HG03558 (cell line): ENCODE measurements at regions not wholly inside any gene's neighbourhood (a gene's known extent, or its start where the extent isn't known, plus 50 kb on each side); places are given as distances from the start of the nearest gene placed in this dataset.
"Not testable (repeated sequence)": the region's sequence is repeated elsewhere in the genome, so short reads cannot be mapped to it uniquely, and the experiment has no call there.

Experiments used
- ATAC-seq: cut with Tn5 transposase; IDR thresholded peaks from one replicate; pipeline ENCODE4 v1.9.1; 2021; ENCODE audit warnings: moderate number of reproducible peaks; ENCODE audit not compliant: unreplicated experiment; ENCODE audit errors: extremely low read depth

DNA sequence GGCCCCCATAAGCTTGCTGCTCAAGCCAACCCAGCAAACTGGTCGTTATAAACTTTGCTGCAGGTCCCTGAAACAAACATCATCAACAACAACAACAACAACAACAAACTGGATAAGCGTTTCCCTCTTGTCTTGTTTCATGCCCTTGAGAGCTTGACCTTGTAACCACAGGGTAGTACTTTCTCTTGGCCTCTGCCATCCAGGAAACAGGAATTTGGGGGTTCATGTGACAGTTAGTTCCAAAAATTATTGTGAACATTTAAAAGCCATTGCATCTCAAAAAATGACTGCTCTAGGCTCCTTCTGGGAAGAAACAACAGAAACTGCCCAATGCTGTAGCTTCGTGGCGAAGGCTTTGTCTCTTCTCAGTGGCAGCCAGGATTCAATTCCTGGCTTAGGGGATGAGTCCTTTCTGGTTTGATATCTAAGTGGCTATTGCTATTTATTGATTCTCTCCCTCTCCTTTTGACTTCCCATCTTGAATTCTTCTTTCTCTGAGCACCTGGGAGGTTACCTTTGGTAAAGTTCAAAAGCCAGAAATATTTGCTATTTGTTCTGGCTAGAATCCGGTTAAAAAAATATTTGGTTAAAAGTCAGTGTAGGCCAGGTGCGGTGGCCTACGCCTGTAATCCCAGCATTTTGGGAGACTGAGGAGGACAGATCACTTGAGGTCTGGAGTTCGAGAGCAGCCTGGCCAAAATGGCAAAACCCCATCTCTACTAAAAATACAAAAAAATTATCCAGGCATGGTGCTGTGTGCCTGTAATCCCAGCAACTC lies 52.0 kb upstream of the CPM start:
- ATAC-seq, result no peak

GRCh38 chr12:68997526-68997925 lies 64.6 kb upstream of the CPM start:
- ATAC-seq, result not testable (repeated sequence)

DNA sequence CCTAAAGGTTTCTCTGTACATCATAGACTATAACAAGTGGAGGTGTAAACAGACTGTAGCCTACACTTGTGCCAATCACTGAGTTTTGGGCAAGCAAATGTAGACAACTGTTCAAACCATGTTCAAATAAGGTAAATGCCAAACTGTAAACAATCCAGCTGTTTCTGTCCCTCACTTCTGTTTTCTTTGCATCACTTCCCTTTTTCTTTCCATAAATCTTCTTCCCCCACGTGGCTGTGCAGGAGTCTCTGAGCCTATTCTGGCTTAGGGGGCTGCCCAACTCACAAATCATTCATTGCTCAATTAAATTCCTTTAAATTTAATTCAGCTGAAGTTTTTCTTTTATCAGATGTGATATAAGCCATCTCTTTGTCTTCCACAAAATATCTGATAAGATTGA lies 65.1 kb upstream of the CPM start:
- no peak for ATAC-seq

- ATAC-seq, result no peak
These were observed 67.1 kb upstream of the CPM start for GRCh38 chr12:69000074-69000473.

DNA sequence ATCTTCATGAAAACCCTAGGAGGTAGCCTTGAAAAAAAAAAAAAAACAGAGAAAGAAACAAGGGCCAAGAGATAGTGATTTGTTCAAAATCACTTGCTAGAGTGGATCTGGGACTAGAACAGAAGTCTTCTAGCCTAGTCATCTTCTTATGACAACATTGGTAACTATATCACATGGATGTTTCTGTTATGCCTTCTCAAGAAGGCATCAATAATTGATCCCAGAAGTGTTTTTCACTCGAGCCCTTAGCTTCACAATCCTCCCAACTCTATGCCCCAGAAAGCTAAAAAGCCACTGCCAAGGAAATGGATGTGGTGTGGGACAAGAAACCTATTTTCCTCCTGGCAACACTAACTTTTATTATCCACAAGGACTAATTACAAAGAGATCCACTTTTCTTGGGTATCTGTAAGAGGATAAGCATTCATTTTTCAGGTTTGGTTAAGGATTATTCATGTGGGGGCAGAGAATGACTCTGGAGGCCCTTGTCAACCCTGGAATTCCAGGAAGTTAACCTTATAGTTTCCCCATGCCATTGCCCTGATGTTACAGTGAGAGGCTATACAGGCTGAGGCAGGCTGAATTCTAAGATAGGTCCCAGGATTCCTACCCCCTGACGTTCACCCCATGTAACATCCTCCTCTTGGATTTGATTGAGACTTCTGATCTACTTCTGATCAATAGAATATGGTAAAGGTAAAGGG lies 67.7 kb upstream of the CPM start:
- no peak for ATAC-seq

- ATAC-seq, result no peak
These were observed 68.3 kb upstream of the CPM start for GRCh38 chr12:69001251-69001650.

DNA sequence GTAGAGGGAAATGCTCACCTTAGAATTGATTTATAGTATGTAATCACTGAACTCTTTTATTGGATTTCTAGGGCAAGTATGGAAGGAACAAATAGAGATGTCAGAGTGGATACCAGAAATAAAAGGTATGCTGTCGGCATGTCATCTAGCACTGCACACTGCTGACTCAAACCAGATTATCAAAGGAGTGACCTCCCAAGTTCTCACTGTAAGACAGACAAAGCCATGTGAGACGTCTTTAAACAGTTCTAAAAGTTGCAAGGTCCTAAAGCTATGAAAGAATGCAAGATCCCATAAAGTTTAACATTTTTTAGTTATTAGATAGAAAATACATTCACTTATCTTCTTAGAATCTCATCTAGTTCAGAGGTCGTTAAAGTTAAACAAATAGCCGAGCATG lies 70.0 kb upstream of the CPM start:
- no peak for ATAC-seq

DNA sequence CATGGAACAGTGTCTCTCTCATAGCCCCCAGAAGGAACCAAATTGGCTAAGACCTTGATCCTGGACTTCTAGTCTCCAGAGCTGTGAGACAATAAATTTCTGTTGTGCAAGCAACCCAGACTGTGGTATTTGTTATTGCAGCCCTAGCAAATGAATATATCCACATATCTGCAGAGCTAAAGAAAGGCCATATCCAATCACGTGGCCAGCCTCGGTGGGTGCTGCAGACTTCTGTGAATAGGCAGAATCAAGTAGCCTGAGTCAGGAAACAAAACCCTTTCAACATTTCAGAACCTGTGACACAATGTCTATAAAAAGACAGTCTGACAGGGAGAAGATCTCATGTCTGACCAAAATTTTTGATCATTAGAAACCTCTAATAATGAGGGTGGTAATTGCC lies 71.0 kb upstream of the CPM start:
- no peak for ATAC-seq

DNA sequence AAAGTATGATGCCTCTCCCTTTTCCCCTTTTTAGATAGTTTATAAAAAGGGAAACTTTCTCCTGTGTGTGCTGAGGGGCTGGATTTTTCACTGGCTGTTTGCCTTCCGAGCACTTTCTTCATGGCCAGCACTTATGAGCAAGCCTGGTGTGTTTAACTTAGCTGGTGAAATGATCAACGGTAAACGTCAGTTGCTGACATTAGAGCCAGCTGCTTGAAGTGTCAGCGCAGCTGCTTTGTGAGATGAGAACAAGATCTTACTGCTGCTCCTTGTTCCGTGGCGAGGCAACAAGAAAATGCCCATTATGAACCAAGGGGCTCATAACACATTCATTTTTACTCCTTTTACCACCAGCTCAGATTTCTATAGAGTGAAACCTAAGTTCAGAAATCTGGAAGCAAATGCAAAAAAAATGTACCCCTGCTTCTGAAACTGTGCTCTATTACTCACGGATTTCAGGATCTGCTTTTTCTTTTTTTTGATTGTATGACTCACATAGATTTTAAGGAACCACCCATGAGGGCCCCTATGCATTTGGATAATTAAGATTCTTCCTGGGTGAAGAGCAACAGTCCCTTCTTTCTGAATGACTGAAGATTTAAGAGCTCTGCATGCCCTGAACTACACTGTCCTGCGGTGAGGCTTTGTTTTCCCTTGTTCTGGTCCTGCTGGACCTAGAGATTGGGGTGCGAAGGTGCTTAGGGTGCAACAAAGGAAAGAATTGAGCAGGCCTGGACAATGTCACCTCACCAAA lies 74.3 kb upstream of the CPM start:
- no peak for ATAC-seq

DNA sequence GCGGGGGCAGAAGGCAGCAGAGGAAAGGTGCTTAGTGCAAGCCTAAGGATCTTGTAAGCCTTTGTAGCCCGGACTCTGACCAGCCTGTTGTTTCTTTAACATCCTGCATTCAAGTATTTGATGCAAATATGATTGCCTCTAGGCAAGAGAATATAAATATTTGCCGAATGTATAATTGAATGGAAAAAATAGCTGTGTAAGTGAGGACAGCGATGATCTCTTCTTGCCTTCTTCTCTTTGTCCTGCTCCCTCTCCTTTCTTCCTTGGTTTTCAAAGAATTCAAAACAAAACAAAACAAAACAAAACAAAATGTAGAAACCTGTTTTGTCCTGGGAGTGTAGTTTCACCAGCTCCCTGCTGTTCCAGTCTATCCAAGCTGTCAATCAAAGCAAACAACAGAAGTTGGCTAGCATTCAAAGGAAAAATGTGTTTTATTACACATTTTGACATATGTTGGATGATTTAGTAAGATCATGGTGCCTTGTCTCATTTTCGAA lies 74.9 kb upstream of the CPM start:
- ATAC-seq, result no peak

DNA sequence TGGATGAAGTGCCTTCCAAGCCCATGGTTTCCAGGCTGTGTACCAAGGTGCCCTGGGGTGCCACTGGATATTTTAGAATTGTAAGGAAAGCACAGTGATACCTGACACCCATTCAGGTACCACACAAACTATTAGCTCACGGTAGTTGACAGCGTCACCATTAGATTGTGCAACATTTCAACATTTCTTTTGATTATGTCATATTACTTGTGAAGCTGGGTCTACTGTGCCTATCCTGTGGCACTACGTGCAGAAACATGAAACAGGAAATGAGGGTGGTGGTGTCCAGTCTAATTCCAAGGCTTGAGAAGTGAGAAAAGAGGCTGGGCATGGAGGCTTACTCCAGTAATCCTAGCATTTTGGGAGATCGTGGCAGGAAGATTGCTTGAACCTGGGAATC lies 75.5 kb upstream of the CPM start:
- no peak for ATAC-seq

DNA sequence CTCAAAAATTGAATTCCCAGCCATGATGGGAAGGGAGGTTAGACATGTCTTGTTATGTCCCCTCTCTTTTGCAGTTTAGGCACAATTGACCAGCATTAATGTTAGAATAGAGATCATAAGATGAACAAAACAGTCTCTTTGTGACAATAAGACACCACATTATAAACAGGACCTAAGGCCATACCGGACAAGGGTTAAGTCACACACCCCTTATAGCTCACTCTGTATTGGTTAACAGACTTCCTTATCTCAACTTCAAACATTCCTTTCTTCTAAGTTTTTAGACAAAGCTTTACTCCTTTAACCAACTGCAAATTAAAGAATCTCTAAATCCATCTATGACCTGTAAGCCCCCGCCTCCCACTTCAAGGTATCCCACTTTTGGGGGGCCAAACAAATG lies 81.1 kb upstream of the CPM start:
- ATAC-seq, result no peak

GRCh38 chr12:69015017-69015416 lies 82.0 kb upstream of the CPM start:
- ATAC-seq, result no peak

GRCh38 chr12:69015831-69016230 lies 82.9 kb upstream of the CPM start:
- ATAC-seq, result no peak

- no peak for ATAC-seq
These were observed 86.1 kb upstream of the CPM start for GRCh38 chr12:69019082-69019481.

DNA sequence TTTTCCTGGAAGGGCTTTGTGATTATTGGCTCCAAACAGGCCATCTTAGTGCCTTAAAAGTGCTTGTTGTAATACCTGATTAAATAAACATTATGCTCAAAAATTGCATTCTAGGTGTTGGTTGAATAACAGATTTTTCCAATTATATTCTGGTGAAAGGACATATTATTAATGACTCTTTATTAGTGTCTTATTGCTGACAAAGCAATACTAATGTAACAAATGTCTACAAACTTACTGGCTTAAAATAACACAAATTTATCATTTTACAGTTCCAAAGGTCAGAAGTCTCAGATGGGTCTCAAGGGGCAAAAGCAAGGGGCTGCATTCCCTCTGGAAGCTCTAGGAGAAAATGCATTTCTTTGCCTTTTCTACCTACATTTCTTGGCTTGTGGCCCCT lies 86.9 kb upstream of the CPM start:
- ATAC-seq, result no peak

GRCh38 chr12:69022674-69023073 lies 89.7 kb upstream of the CPM start:
- no peak for ATAC-seq

GRCh38 chr12:69023840-69024239 lies 90.9 kb upstream of the CPM start:
- no peak for ATAC-seq

- no peak for ATAC-seq
These were observed 91.4 kb upstream of the CPM start for GRCh38 chr12:69024413-69024812.

- ATAC-seq, result no peak
These were observed 91.9 kb upstream of the CPM start for GRCh38 chr12:69024907-69025306.

DNA sequence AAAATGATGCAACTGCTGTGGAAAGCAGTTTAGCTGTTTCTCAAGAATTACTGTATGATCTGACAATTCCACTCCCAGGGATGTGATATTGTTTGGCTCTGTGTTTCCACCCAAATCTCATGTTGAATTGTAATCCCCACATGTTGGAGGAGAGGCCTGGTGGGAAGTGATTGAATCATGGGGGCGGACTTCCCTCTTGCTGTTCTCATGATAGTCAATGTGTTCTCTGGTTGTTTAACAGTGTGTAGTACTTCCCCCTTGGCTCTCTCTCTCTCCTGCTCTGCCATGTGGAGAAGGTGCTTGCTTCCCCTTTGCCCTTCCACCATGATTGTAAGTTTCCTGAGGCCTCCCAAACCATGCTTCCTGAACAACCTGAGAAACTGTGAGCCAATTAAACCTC lies 93.4 kb upstream of the CPM start:
- ATAC-seq, result no peak
